Fibroblast of mammary gland (primary cell): ENCODE measurements at regions not wholly inside any gene's neighbourhood (a gene's known extent, or its start where the extent isn't known, plus 50 kb on each side); places are given as distances from the start of the nearest gene placed in this dataset.

Experiments used
- DNase-seq: peaks from one replicate; pipeline ENCODE4 v3.0.0-alpha.2; 2010; ENCODE audit warnings: low read depth
- H3K4me3 ChIP-seq: 2 replicates; pipeline ENCODE4 v1.5.1; 2011; ENCODE audit warnings: low read depth, mild to moderate bottlenecking, low read length, moderate library complexity; ENCODE audit not compliant: control insufficient read depth
- CTCF ChIP-seq: conservative IDR thresholded peaks from 2 replicates; pipeline ENCODE4 v1.5.1; 2011; ENCODE audit warnings: low read depth, low read length, inconsistent platforms; ENCODE audit not compliant: control insufficient read depth, insufficient read depth

DNA sequence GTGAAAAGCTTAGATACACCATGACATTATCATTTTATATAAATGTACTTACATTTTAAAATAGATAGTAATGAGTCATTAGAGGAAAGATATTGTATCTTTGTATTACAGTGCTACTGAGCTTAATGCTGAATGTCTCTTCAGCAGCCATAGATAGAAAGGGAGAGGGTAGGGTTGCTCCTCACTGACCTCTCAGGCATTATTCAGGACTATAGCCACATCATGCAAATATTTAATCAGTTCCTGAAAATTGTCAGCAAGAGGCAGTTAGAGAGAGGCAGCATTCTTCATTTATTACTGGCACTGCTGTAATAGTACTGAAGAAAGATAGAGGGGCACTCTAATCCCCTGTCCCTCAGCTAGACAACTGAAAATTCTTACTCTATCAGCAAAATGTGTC lies 242.0 kb upstream of the TANK start:
- TF ChIP-seq CTCF = no peak
- DNase-seq = no peak
- H3K4me3 ChIP-seq = no peak overlapping the region

- TF ChIP-seq CTCF = peak; percentile 63
- peak; percentile 65 for DNase-seq
- no peak overlapping the region for H3K4me3 ChIP-seq
These were observed 241.2 kb upstream of the TANK start for GRCh38 chr2:160918906-160919503.

DNA sequence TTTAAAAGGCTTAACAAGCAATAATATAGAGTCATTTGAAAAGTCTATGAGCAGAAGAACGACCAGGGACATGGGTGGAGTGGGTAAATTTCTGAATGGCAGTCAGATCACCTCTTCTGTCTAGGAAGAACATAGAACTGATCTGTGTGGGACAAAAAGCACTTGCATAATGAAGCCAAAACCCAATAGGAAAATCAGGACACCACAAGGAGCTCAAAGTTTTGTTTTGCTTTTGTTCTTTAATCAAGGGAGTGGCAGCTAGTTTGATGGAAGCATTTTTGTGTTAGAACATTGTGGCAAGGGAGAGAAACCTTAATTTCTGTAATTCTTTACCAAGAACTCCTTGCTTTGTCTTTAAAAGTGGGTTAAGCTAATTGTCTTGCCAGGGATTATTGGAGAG lies 240.2 kb upstream of the TANK start:
- DNase-seq = no peak
- no peak for TF ChIP-seq CTCF
- no peak overlapping the region for H3K4me3 ChIP-seq

- H3K4me3 ChIP-seq = no peak overlapping the region
- DNase-seq = peak; percentile 97
- no peak for TF ChIP-seq CTCF
These were observed 239.4 kb upstream of the TANK start for GRCh38 chr2:160920791-160921303.

GRCh38 chr2:160921386-160921964 lies 238.8 kb upstream of the TANK start:
- no peak for TF ChIP-seq CTCF
- no peak for DNase-seq
- no peak overlapping the region for H3K4me3 ChIP-seq

GRCh38 chr2:160924936-160925353 lies 235.3 kb upstream of the TANK start:
- H3K4me3 ChIP-seq = no peak overlapping the region
- DNase-seq = no peak
- TF ChIP-seq CTCF = no peak
